ENCODE measurements at regions not wholly inside any gene's neighbourhood (a gene's known extent, or its start where the extent isn't known, plus 50 kb on each side); places are given as distances from the start of the nearest gene placed in this dataset.

DNA sequence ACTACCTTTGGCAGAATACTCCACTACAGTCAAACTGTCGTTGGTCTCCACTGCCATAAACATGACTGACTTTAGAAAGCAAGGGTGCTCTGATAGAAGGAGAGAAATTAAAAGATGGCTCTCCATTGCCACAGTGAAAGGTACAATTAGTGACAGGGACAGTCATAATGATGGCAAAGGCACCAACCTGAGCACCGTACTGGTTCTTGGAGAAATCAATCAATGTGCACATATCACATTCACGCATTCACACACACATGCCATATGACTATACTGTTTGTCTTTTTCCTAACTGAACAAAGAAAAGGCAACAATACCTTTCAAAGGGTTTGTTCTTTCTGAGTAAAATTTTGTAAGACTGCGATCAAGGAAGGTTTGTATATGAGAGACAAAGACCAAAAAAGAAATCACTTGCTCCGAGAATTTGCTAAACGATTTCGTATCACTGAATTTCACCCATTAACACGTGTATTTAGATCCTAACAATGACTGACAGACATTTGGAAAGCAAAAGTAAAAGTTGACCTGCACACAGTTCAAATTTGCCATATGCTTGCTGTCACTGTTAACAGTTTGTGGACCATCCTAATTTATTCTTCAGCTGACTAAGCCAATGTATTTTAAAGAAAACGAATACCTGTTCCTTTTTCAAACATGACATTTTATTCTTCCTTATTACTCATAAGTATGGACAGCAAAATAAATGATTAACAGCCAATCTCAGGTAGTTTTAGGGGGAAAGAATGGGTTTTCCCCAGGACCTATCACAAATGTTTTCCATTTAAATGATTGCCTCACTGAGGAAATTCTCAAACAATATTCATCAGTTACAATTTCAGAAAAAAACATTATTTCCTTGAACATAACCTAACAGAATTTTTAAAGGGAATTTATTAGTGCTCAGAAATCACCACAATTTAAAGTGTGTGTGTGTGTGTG is 644.4 kb downstream of the ZEB2 start:
- intact Hi-C loops (cut with DNase I) = no loop called here
- ATAC-seq (peak in 2 of 4 donors; percentile 25 to 52), FAIRE-seq (no peak), DNase-seq (no peak)
- no peaks in the 10 kb centered on the region for H3K9me3 ChIP-seq
- WGBS, 2 donors = 61 to 76% methylated on average over 9 of the region's 9 CpGs
- no peak overlapping the region for H3K4me3 ChIP-seq
- TF ChIP-seq, protein P1, sequence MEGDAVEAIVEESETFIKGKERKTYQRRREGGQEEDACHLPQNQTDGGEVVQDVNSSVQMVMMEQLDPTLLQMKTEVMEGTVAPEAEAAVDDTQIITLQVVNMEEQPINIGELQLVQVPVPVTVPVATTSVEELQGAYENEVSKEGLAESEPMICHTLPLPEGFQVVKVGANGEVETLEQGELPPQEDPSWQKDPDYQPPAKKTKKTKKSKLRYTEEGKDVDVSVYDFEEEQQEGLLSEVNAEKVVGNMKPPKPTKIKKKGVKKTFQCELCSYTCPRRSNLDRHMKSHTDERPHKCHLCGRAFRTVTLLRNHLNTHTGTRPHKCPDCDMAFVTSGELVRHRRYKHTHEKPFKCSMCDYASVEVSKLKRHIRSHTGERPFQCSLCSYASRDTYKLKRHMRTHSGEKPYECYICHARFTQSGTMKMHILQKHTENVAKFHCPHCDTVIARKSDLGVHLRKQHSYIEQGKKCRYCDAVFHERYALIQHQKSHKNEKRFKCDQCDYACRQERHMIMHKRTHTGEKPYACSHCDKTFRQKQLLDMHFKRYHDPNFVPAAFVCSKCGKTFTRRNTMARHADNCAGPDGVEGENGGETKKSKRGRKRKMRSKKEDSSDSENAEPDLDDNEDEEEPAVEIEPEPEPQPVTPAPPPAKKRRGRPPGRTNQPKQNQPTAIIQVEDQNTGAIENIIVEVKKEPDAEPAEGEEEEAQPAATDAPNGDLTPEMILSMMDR (IDR thresholded peaks at IDR 0.05) = no peak
- no peaks in the 10 kb centered on the region for H3K27me3 ChIP-seq
- no peak overlapping the region for H3K27ac ChIP-seq
- no peaks in the 10 kb centered on the region for H3K4me1 ChIP-seq
- H3K36me3 ChIP-seq = no peaks in the 10 kb centered on the region

DNA sequence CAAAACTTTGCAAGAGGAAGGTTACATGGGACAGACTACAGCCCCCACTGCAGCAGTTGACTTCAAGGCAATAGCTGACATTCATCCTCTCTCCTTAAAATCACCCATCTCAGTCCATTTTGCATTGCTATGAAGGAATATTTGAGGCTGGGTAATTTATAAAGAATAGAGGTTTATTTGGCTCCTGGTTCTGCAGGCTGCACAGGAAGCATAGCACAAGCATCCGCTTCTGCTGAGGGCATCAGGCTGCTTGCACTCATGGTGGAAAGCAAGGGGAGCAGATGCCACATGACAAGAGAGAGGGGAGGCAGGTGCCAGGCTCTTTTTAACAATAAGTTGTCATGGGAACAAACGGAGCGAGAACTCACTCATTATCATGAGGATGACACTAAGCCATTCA is 646.0 kb downstream of the ZEB2 start:
- H3K36me3 ChIP-seq = no peaks in the 10 kb centered on the region
- TF ChIP-seq, protein P1 (IDR thresholded peaks at IDR 0.05) = no peak
- 91 to 95% methylated on average over 3 of the region's 3 CpGs for WGBS, 2 donors
- H3K9me3 ChIP-seq = no peaks in the 10 kb centered on the region
- no peaks in the 10 kb centered on the region for H3K4me1 ChIP-seq
- ATAC-seq = no peak
- intact Hi-C loops (cut with DNase I) = no loop called here
- no peak overlapping the region for H3K4me3 ChIP-seq
- no peaks in the 10 kb centered on the region for H3K27me3 ChIP-seq
- DNase-seq = no peak
- no peak for FAIRE-seq
- H3K27ac ChIP-seq = no peak overlapping the region

DNA sequence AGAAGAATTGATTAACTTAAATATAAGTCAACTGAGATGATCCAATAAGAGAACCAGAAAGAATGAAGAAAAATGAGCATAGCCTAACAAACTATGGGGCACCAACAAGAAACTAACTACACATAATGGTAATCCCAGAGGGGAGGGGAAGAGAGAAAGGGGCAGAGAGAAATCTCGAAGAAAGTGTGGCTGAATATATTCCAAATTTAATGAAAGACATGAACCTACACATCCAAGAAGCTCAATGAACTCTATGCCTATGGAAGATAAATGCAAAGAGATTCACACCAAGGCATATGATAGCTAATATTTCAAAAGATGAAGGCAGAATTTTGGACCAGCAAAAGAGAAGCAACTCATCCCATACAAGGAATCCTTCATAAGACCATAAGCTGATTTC is 649.2 kb downstream of the ZEB2 start:
- Histone ChIP-seq H3K36me3 (no peaks in the 10 kb centered on the region), H3K4me3 (no peak overlapping the region), H3K4me1 (no peaks in the 10 kb centered on the region), H3K27me3 (no peaks in the 10 kb centered on the region), H3K9me3 (no peaks in the 10 kb centered on the region), H3K27ac (no peak overlapping the region)
- TF ChIP-seq, protein P1 (IDR thresholded peaks at IDR 0.05) = no peak
- ATAC-seq (no peak), DNase-seq (no peak), FAIRE-seq (no peak)
- WGBS, 2 donors = 80 to 100% methylated on average over 1 of the region's 1 CpG
- intact Hi-C loops (cut with DNase I) = no loop called here

DNA sequence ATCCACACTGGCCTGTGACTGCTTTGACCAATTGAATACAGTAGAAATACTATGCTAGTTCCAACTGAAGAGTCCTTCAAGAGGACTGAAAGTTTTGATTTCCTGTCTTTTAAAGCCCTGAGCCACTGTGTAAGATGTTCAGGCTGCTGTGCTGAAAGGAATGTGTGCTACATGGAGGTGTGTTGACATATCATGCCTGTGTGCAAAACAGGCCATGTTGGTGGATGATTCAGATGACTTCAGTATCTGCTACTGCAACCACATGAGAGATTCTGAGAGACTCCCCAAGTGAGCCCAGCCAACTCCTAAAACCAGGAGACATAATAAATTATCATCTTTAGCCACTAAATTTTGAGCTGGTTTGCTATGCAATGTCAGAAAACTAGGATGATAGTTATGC is 662.9 kb downstream of the ZEB2 start:
- TF ChIP-seq, protein P1 (IDR thresholded peaks at IDR 0.05) = no peak
- intact Hi-C loops (cut with DNase I) = no loop called here
- Histone ChIP-seq H3K27ac (no peak overlapping the region), H3K4me1 (no peaks in the 10 kb centered on the region), H3K9me3 (no peaks in the 10 kb centered on the region), H3K36me3 (no peaks in the 10 kb centered on the region), H3K4me3 (no peak overlapping the region), H3K27me3 (no peaks in the 10 kb centered on the region)
- ATAC-seq (no peak), DNase-seq (no peak), FAIRE-seq (no peak)

DNA sequence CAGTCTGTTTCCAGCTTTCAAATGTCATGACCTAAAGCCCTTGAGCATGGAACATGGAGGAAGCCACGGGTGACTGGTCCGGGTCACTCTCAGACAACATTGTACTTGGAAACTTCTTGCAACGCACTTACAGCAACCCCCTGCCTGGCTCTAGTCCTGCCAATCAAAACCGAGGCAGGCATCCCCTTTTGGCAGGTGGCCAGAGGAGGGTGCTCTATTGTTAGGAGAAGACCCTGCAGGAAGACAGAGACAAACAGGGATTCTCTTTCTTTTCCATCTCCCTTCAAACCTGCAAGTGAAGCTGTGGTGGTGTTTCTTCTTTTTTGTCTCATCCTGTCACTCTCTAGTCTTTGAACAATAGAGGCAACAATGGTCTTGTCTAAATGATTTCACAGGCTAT is 667.2 kb downstream of the ZEB2 start:
- intact Hi-C loops (cut with DNase I) = no loop called here
- no peaks in the 10 kb centered on the region for H3K9me3 ChIP-seq
- H3K4me3 ChIP-seq = no peak overlapping the region
- WGBS, 2 donors = 52 to 62% methylated on average over 4 of the region's 4 CpGs
- no peaks in the 10 kb centered on the region for H3K36me3 ChIP-seq
- FAIRE-seq (no peak), ATAC-seq (no peak), DNase-seq (peak in 1 of 6 donors; percentile 26)
- TF ChIP-seq, protein P1 (IDR thresholded peaks at IDR 0.05) = no peak
- no peak overlapping the region for H3K27ac ChIP-seq
- H3K27me3 ChIP-seq = no peaks in the 10 kb centered on the region
- no peaks in the 10 kb centered on the region for H3K4me1 ChIP-seq

All from pancreas (tissue), 10 donors.